OCI-LY7 (cell line): ENCODE measurements at regions not wholly inside any gene's neighbourhood (a gene's known extent, or its start where the extent isn't known, plus 50 kb on each side); places are given as distances from the start of the nearest gene placed in this dataset.
"Not testable (repeated sequence)": the region's sequence is repeated elsewhere in the genome, so short reads cannot be mapped to it uniquely, and the experiment has no call there.

Source experiments
- EZH2phosphoT487 ChIP-seq: fragments of 200-600 bp; sonication (generic); IDR thresholded peaks from 2 replicates; pipeline ENCODE4 v1.6.1; 2018; ENCODE audit warnings: low read depth, borderline replicate concordance, mild to moderate bottlenecking, mixed run types, antibody characterized with exemption, low read length, moderate library complexity, mixed read lengths
- TF ChIP-seq, protein P1 (sequence below): fragments of 200-600 bp; sonication (generic); conservative IDR thresholded peaks from 2 replicates; pipeline ENCODE4 v1.5.1; 2014; ENCODE audit warnings: mild to moderate bottlenecking, antibody characterized with exemption, low read length, moderate library complexity, mixed read lengths

DNA sequence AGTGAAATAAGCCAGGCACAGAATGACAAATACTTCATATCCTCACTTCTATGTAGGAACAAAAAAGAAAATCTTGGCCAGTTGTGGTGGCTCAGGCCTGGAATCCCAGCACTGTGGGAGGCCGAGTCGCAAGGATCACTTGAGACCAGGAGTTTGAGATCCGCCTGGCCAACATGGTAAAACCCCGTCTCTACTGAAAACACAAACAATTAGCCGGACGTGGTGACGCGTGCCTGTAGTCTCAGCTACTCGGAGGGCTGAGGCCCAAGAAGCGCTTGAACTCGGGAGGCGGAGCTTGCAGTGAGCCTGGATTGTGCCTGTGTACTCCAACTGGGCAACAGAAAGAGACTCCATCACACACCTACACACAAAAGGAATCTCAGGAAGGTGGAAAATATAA is 112.3 kb upstream of the HMX1 start:
- TF ChIP-seq, protein P1, sequence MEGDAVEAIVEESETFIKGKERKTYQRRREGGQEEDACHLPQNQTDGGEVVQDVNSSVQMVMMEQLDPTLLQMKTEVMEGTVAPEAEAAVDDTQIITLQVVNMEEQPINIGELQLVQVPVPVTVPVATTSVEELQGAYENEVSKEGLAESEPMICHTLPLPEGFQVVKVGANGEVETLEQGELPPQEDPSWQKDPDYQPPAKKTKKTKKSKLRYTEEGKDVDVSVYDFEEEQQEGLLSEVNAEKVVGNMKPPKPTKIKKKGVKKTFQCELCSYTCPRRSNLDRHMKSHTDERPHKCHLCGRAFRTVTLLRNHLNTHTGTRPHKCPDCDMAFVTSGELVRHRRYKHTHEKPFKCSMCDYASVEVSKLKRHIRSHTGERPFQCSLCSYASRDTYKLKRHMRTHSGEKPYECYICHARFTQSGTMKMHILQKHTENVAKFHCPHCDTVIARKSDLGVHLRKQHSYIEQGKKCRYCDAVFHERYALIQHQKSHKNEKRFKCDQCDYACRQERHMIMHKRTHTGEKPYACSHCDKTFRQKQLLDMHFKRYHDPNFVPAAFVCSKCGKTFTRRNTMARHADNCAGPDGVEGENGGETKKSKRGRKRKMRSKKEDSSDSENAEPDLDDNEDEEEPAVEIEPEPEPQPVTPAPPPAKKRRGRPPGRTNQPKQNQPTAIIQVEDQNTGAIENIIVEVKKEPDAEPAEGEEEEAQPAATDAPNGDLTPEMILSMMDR: not testable (repeated sequence)
- not testable (repeated sequence) for TF ChIP-seq EZH2phosphoT487
